Right lobe of liver (tissue), 4 donors: ENCODE measurements at regions not wholly inside any gene's neighbourhood (a gene's known extent, or its start where the extent isn't known, plus 50 kb on each side); places are given as distances from the start of the nearest gene placed in this dataset.
"Not testable (repeated sequence)": the region's sequence is repeated elsewhere in the genome, so short reads cannot be mapped to it uniquely, and the experiment has no call there.

Experiments
- CTCF ChIP-seq, 4 donors: fragments of 200-600 bp in 3 of 4; fragments of 450-650 bp in 1 of 4; IDR thresholded peaks; one replicate each; pipeline versions ENCODE4 v1.5.1 to v1.8.0; 2016 to 2022; ENCODE audit warnings: antibody characterized with exemption in 4 of 4, mild to moderate bottlenecking in 2 of 4
- POLR2A ChIP-seq: fragments of 450-650 bp; IDR thresholded peaks from one replicate; pipeline ENCODE4 v1.6.1; 2017; ENCODE audit warnings: antibody characterized with exemption, mild to moderate bottlenecking
- donor health status: DM: no; HTN: no; CAD: no.
- donor health status: DM: no; HTN: no; CAD: no.
- donor health status: DM: no; HTN: yes; CAD: no.

- TF ChIP-seq POLR2A; CTCF (IDR thresholded peaks at IDR 0.05): not testable (repeated sequence)
Observed at GRCh38 chr1:148679787-148680326, 68.7 kb upstream of the NUDT4B start.
